ENCODE measurements at regions not wholly inside any gene's neighbourhood (a gene's known extent, or its start where the extent isn't known, plus 50 kb on each side); places are given as distances from the start of the nearest gene placed in this dataset.
"Not testable (repeated sequence)": the region's sequence is repeated elsewhere in the genome, so short reads cannot be mapped to it uniquely, and the experiment has no call there.

- no peak for DNase-seq (ENCODE audit: low spot score)
Observed at GRCh38 chr19:13712767-13713201, 51.5 kb upstream of the MRI1 start.

GRCh38 chr19:13707915-13708314 is 56.4 kb upstream of the MRI1 start:
- DNase-seq (ENCODE audit: low spot score), result no peak

GRCh38 chr19:13705928-13706447 is 58.3 kb upstream of the MRI1 start:
- no peak for DNase-seq (ENCODE audit: low spot score)

DNA sequence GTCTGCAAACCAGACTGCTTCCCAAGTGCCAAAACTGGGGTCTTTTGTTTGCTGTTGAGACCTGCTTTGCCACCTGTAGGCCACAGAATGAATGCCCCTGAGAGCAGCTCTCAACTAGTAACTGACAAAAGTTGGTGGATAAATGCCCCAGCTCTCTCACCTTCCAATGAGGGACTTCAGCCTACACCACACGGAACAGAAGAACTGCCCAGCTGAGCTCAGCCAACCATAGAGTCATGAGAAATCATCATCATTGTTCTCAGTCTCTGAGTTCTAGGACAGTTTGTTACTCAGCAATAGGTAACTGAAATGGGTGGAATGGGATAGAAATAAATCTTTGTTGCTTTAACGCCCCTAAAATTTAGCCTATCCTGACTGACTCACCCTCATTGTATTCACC is 59.1 kb upstream of the MRI1 start:
- DNase-seq (ENCODE audit: low spot score), result no peak

- no peak for DNase-seq (ENCODE audit: low spot score)
Observed at GRCh38 chr19:13701624-13702023, 62.7 kb upstream of the MRI1 start.

DNA sequence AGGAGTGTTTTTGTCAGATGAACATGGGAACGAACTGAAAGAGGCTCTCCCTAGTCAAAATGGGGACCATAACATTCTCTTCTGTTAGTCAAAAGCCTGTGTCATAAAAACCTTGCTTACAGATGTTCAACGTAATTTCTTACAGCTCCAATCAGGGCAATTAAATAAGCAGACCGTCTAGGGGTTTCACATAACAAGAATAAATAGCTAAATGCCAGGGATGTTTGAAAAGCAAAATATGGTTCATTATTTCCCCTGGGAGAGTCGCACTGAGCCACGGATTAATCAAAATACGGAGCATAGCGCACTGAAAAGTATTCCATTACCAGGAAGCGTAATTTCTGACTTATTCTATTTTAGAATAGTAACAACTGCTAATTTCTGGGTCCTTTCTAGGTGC is 63.7 kb upstream of the MRI1 start:
- no peak for DNase-seq (ENCODE audit: low spot score)

DNA sequence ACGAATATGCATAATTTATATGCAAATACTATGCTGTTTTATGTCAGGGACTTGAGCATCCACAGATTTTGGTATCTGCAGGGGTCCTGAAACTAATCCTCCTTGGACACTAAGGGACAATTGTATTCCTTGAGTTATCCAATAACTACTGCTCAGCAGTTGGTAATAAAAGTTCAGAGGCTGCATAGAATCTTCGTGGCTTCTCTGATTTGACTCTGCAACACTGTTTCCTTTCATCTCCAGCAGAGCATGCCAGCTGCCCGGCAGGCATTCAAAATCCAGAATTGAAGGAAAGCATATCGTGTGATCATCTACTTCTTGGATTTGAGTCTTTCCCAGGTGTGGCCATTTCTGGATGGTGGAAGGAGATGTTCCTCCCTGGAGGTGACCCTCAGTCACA is 64.5 kb upstream of the MRI1 start:
- no peak for DNase-seq (ENCODE audit: low spot score)

DNA sequence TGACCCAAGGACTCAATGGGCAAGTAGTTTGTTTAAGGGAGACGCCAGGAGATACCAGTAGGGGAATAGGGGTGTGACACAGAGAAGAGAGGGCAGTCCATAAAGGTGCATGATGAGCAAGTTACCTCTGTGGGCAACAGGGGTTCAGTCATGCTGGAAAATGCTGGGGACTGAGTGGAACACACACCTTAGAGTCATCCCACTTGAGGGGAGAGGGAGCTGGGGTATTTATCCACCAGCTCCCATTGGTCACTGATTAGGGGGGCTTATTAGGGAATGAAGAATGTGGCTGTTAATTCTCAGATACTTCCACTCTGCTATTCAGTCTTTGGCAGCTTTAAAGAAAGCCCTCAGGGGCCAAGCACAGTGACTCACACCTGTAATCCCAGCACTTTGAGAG is 67.5 kb upstream of the MRI1 start:
- DNase-seq (ENCODE audit: low spot score), result no peak

- DNase-seq (ENCODE audit: low spot score), result no peak
Observed at GRCh38 chr19:13693889-13694288, 70.4 kb upstream of the MRI1 start.

DNA sequence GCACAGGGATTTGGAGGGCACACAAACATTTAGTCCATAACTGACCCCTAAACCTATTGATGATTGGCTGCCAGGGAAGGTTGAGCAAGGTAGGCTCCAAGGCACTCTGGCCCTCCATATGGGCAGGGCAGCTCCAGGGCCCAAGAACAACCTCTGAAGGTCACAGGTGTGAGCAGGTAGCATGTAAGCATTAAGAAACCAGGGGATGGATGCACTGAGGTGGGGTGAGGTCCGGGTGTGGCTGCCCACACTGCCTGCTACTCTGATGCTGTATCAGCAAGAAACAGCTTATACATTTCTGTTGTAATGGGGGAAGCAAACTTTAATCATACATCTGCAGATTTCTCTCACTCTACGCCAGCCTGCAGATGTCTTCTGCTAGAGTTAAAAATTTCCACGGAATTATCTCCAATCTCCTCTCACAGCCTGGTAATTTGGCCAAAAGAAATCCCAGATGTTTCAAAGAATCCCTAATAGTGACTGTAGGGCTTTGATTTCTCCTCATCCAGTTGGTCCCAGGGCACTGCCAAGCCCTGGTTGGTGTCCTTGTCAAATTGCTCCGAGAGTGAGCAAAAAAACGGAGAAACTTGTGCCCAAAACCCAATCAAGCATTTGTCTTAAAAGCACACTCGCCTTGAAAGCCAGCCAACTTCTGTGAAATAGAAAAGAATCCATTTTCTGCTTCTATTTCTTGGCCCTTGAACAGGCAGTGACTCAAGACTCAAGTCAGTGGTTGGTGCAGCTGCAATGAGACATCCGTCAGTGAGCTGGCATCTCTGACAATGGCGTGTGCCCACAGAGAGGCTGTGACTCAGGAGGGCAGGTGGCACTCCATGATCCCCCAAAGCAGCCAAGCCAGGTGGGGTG is 72.5 kb upstream of the MRI1 start:
- no peak for DNase-seq (ENCODE audit: low spot score)

DNA sequence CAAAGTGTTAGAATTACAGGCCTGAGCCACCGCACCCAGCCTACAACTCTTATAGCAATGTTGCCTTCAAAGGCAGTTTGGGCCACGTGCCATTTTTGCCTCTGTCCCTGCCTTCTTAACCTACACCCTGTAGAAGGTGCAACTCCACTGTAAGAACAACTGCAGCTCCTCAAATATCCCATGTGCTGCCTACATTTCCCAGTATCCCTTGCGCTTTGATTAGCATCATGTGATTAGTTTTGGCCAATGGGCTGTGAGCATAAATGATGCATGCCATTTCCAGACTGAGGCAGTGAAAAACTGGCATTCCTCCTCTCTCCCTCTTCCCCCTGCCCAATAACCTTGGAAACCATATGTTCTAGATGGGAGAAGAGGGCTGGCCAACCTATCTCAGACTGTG is 75.2 kb upstream of the MRI1 start:
- DNase-seq (ENCODE audit: low spot score), result peak; percentile 67

DNA sequence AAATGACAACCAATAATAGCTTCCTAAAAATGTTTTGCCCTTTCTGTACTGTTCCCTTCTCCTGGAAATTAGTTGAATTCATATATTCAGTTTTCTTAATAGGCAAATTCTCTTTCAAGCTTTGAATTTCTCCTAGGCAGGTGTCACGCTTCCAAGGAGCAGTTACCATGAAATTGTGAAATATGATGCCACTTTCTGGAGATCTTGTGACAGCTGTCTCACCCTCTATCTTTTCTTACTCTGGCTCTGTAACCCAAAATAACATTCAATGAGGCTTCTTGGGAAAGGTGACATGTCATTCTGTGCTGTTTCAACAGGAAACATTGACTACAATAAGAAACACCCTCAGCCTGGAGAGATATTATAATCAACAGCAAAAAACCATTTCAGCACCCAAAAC is 80.3 kb upstream of the MRI1 start:
- DNase-seq (ENCODE audit: low spot score), result no peak

DNA sequence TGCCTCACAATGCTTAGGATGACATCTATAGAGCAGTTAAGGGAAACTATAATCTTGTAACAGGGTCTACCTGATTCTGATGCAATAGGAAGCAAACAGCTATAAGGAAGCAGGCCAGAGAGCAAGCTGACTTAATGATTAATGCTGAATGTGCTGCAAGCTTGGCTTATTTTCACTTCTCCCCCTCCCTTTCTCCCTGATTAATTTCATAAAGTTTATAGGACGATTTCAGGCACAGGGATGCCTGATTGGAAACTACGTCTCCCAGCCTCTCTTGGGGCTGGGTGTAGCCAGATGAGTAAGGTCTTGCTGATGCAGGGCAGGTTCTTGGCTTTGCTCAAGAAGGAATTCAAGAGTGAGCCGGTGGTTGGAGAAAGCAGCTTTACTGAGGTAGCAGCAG is 82.8 kb upstream of the MRI1 start:
- DNase-seq (ENCODE audit: low spot score), result no peak

- DNase-seq (ENCODE audit: low spot score), result not testable (repeated sequence)
Observed at GRCh38 chr19:13680708-13681360, 83.5 kb upstream of the MRI1 start.

DNA sequence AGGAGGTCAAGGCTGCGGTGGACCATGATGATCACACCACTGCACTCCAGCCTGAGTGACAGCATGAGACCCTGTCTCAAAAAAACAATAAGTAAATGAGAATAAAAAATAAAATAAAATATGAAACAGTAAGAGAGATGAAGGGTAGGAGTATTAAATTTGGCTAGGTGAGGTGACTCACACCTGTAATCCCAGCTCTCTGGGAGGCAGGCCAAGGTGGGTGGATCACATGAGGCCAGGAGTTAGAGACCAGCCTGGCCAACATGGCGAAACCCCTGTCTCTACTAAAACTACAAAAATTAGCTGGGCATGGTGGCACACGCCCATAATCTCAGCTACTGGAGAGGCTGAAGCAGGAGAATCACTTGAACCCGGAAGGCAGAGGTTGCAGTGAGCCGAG is 87.4 kb upstream of the MRI1 start:
- DNase-seq (ENCODE audit: low spot score), result not testable (repeated sequence)

DNA sequence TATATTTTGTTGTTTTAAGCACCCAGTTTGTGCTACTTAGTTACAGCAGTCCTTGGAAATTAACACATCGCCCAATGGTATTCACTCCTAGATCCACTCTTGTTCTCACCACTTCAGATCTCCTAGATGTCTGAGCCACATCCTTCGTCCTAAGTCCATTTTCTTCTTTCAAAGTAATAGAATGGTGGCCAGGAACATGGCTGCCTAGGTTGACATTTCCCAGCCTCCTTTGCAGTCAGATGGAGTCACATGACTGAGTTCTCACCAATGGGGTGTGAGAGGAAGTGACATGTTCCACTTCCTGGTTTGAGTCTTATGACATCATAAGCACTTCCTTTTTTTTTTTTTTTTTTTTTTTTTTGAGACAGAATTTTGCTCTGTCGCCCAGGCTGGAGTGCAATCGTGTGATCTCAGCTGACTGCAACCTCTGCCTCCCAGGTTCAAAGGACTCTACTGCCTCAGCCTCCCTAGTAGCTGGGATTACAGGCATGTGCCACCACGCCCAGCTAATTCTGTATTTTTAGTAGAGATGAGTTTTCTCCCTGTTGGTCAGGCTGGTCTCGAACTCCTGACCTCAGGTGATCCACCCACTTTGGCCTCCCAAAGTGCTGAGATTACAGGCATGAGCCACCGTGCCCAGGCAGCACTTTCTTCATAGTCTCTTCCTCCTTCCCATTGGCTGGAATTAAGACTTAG is 91.7 kb upstream of the MRI1 start:
- not testable (repeated sequence) for DNase-seq (ENCODE audit: low spot score)

GRCh38 chr19:13670846-13671245 is 93.5 kb upstream of the MRI1 start:
- no peak for DNase-seq (ENCODE audit: low spot score)

GRCh38 chr19:13669780-13670355 is 94.5 kb upstream of the MRI1 start:
- DNase-seq (ENCODE audit: low spot score), result no peak

DNA sequence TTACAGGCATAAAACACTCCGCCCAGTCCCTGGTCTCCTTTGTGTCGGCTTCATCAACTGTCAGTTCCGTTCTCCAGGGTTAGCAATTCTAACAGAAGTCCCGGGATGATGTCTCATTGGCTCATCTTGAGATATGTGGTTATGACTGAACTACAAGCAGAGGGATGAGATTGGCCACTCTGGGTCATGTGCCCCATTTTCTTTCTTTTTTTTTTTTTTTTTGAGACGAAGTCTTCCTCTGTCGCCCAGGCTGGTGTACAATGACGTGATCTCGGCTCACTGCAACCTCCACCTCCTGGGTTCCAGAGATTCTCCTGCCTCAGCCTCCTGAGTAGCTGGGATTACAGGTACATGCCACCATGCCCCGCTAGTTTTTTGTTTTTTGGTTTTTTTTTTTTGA is 95.4 kb upstream of the MRI1 start:
- DNase-seq (ENCODE audit: low spot score), result no peak

DNA sequence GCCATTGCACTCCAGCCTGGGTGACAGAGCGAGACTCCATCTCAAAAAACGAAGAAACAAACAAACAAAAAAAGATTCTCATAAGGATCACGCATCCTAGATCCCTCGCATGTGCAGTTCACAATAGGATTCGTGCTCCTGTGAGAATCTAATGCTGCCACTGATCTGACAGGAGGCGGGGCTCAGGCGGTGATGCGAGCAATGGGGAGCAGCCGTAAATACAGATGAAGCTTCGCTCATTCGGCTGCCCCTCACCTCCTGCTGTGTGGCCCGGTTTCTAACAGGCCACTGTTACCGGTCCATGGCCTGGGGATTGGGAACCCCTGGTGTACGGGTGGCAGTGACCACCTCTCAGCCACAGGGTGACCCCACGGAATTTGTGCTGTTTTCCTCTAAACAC is 98.2 kb upstream of the MRI1 start:
- DNase-seq (ENCODE audit: low spot score), result no peak

- DNase-seq (ENCODE audit: low spot score), result no peak
Observed at GRCh38 chr19:13665125-13665905, 99.0 kb upstream of the MRI1 start.

Measured in iPS-NIHi11 (cell line).